K562 (cell line): ENCODE measurements at regions not wholly inside any gene's neighbourhood (a gene's known extent, or its start where the extent isn't known, plus 50 kb on each side); places are given as distances from the start of the nearest gene placed in this dataset.

Source experiments
- ATAC-seq: fragments of 200-7000 bp; cut with Tn5 transposase; 3 replicates; pipeline ENCODE4 v1.9.1; 2020; ENCODE audit warnings: moderate library complexity
- BruUV-seq: library from RNA; stranded (reverse); fragments of 400-500 nt; replicated peaks from 2 replicates; lab custom pipeline; 2021; lab: Mats Ljungman, UMichigan
- CTCF ChIA-PET: fragments of 300-600 bp; formaldehyde crosslinking; extraction: SDS; loops from one replicate; lab custom pipeline; 2021; ENCODE audit warnings: low intra/inter-chr PET ratio; lab: Yijun Ruan, JAX
- POLR2A ChIA-PET: fragments of 300-600, 350-650 bp; sonication (Branson Sonifier 250); formaldehyde crosslinking; extraction: SDS; loops from one replicate; lab custom pipeline; 2021; ENCODE audit warnings: antibody characterized with exemption, inconsistent platforms; lab: Yijun Ruan, JAX
- DNase-seq, 4 experiments: peaks; one replicate each; pipeline versions ENCODE4 v3.0.0 to v3.0.0-alpha.2; 2011 to 2018; ENCODE audit warnings: low spot score in 3 of 4, mixed read lengths in 3 of 4; ENCODE audit errors: extremely low read depth in 1 of 4
- FAIRE-seq: peaks from 2 replicates; lab custom pipeline; 2011; peaks lifted over from hg19 to GRCh38; lab: Jason Lieb, UNC
- H2AFZ ChIP-seq: 2 replicates; pipeline ENCODE4 v1.6.0; 2011; ENCODE audit warnings: low read depth, low read length, control low read depth, inconsistent platforms
- H3K27ac ChIP-seq: fragments of 200-600 bp; 3 replicates; pipeline ENCODE4 v1.8.0; 2011; ENCODE audit warnings: low read depth, mild to moderate bottlenecking, control low read depth, inconsistent platforms, low read length, moderate library complexity, mixed read lengths; ENCODE audit errors: extremely low read depth
- H3K27me3 ChIP-seq, 2 experiments: fragments of 300-600 bp in 1 of 2; 2 replicates in 1 of 2; 3 replicates in 1 of 2; pipeline versions ENCODE4 v1.6.0 to v1.8.0; 2011; ENCODE audit warnings: inconsistent platforms in 2 of 2, low read length in 2 of 2, mild to moderate bottlenecking in 1 of 2, mixed read lengths in 1 of 2, moderate library complexity in 1 of 2; ENCODE audit not compliant: control insufficient read depth in 2 of 2, insufficient read depth in 2 of 2
- H3K36me3 ChIP-seq: fragments of 300-600 bp; 3 replicates; pipeline ENCODE4 v1.8.0; 2011; ENCODE audit warnings: mild to moderate bottlenecking, low read length, inconsistent platforms; ENCODE audit not compliant: control insufficient read depth, insufficient read depth
- H3K4me1 ChIP-seq, 2 experiments: fragments of 200-600 bp in 1 of 2; replicated peaks in 1 of 2; 2 replicates in 1 of 2; 3 replicates in 1 of 2; pipeline versions ENCODE4 v1.5.1 to v1.8.0; 2011; ENCODE audit warnings: inconsistent platforms in 2 of 2, low read length in 2 of 2, mild to moderate bottlenecking in 1 of 2, mixed read lengths in 1 of 2, moderate library complexity in 1 of 2; ENCODE audit not compliant: control insufficient read depth in 2 of 2, insufficient read depth in 2 of 2
- H3K4me2 ChIP-seq: 2 replicates; pipeline ENCODE4 v1.6.1; 2011; ENCODE audit warnings: low read length, control low read depth, inconsistent platforms, mixed read lengths; ENCODE audit not compliant: insufficient read depth
- H3K4me3 ChIP-seq: fragments of 200-600 bp; sonication (generic), shearing (Covaris generic); 2 replicates; pipeline ENCODE4 v1.5.1; 2016; ENCODE audit warnings: control low read depth, inconsistent platforms
- H3K79me2 ChIP-seq: fragments of 200-600 bp; 3 replicates; pipeline ENCODE4 v1.8.0; 2011; ENCODE audit warnings: low read length, inconsistent platforms; ENCODE audit not compliant: control insufficient read depth, insufficient read depth
- H3K9ac ChIP-seq, 2 experiments: 2 replicates each; pipeline versions ENCODE4 v1.6.0 to v1.6.1; 2011; ENCODE audit warnings: low read depth in 2 of 2, low read length in 2 of 2, control low read depth in 1 of 2, inconsistent platforms in 1 of 2, mild to moderate bottlenecking in 1 of 2, mixed read lengths in 1 of 2; ENCODE audit not compliant: insufficient read depth in 1 of 2
- H3K9me1 ChIP-seq: one replicate; pipeline ENCODE4 v1.6.0; 2011; ENCODE audit warnings: inconsistent platforms, mild to moderate bottlenecking, low read length, moderate library complexity; ENCODE audit not compliant: control insufficient read depth, insufficient read depth
- H3K9me3 ChIP-seq: replicated peaks from 2 replicates; pipeline ENCODE4 v1.5.1; 2011; ENCODE audit warnings: low read depth, low read length, inconsistent platforms; ENCODE audit not compliant: control insufficient read depth, insufficient read depth
- H4K20me1 ChIP-seq: replicated peaks from 2 replicates; pipeline ENCODE4 v1.6.1; 2011; ENCODE audit warnings: low read length, inconsistent platforms, mixed read lengths; ENCODE audit not compliant: control insufficient read depth, insufficient read depth
- ASH1L ChIP-seq: fragments of 450-650 bp; IDR thresholded peaks from 2 replicates; pipeline ENCODE4 v1.6.1; 2018; ENCODE audit warnings: borderline replicate concordance, mild to moderate bottlenecking, low read depth; ENCODE audit not compliant: partially characterized antibody
- CEBPG ChIP-seq, 3 experiments: fragments of 200-800 bp in 1 of 3; sonication (Bioruptor generic) in 1 of 3; sonication (generic) in 1 of 3; formaldehyde crosslinking in 1 of 3; IDR thresholded peaks in 2 of 3; conservative IDR thresholded peaks in 1 of 3; 2 replicates each; pipeline versions ENCODE4 v1.6.1 to v1.8.0; 2016 to 2022; ENCODE audit warnings: missing compliant biosample characterization in 2 of 3, missing genetic modification characterization in 2 of 3, mild to moderate bottlenecking in 1 of 3, missing genetic modification reagents in 1 of 3
- FOXK1 ChIP-seq: sonication (generic); formaldehyde crosslinking; IDR thresholded peaks from 2 replicates; pipeline ENCODE4 v1.8.0; 2022; ENCODE audit warnings: missing genetic modification reagents, mild to moderate bottlenecking, borderline replicate concordance
- MAFG ChIP-seq: fragments of 450-650 bp; conservative IDR thresholded peaks from 2 replicates; pipeline ENCODE4 v1.6.1; 2016; ENCODE audit warnings: missing genetic modification characterization, missing compliant biosample characterization
- MXI1 ChIP-seq: IDR thresholded peaks from 2 replicates; pipeline ENCODE4 v1.6.1; 2011; ENCODE audit warnings: low read depth, mild to moderate bottlenecking, improper control_type of control experiment, low read length
- SRSF9 ChIP-seq: fragments of 200-400 bp; formaldehyde crosslinking; IDR thresholded peaks from 2 replicates; pipeline ENCODE4 v1.6.1; 2017; ENCODE audit warnings: low read depth, low read length, borderline replicate concordance
- TFAM ChIP-seq: fragments of 250-450 bp; sonication (Bioruptor Pico); conservative IDR thresholded peaks from 2 replicates; pipeline ENCODE4 v1.5.0; 2021; ENCODE audit warnings: mild to moderate bottlenecking, moderate library complexity
- ZBTB43 ChIP-seq: sonication (generic); formaldehyde crosslinking; IDR thresholded peaks from 2 replicates; pipeline ENCODE4 v1.8.0; 2023; ENCODE audit warnings: mild to moderate bottlenecking, missing genetic modification reagents
- ZSCAN32 ChIP-seq: fragments of 450-650 bp; formaldehyde crosslinking; IDR thresholded peaks from 2 replicates; pipeline ENCODE4 v1.4.0; 2020; ENCODE audit warnings: mild to moderate bottlenecking, moderate library complexity
- WGBS: fragments of 100-300 bp; shearing (Covaris generic); methylation state at CpG from one replicate; pipeline ENCODE4 v1.1.6; 2016; ENCODE audit warnings: low coverage, mixed read lengths; ENCODE audit not compliant: insufficient coverage; ENCODE audit errors: missing lambda C conversion rate; 5-methylcytosine and 5-hydroxymethylcytosine counted together
- in situ Hi-C: fragments of 300-500 bp; cut with MboI; formaldehyde crosslinking; loops from 4 replicates; pipeline ENCODE4 v1.15.0; 2018; ENCODE audit warnings: inconsistent platforms, mixed read lengths
- intact Hi-C: fragments of 100-400 bp; cut with micrococcal nuclease; formaldehyde crosslinking; loops from 2 replicates; pipeline ENCODE4 v1.14.2; 2022
- TF ChIP-seq, protein P1 (sequence below): fragments of 450-650 bp; formaldehyde crosslinking; IDR thresholded peaks from 2 replicates; pipeline ENCODE4 v1.4.0; 2020; ENCODE audit warnings: mild to moderate bottlenecking, mixed read lengths

DNA sequence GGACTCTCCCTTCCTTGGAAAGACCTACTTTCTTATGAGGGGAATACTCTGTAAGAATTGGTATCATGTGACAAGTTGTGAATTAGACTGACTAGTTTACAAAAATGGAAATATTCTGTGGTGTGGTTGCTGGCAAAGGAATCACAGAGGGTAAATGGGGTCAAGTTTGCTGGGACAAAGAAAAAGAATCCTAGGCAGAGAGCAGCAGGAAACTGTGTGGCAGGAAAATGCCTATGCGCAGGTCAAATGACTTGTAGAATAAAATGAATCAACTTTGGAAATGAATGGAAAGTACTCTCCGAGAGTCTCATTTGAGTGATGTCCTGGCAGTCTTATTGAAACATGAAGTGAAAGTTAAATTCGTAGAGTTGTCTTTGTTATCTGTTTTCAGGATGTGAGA lies 1250.7 kb downstream of the UQCRFS1 start:
- H3K9me3 ChIP-seq = no peaks in the 10 kb centered on the region
- no peaks in the 10 kb centered on the region for H3K4me1 ChIP-seq
- BruUV-seq = no TSS peak
- ATAC-seq (no peak), FAIRE-seq (no peak), DNase-seq (no peak)
- no peak overlapping the region for H3K4me2 ChIP-seq
- H3K9me1 ChIP-seq = no peaks in the 10 kb centered on the region
- POLR2A ChIA-PET = no interaction called here
- H3K9ac ChIP-seq = no peak overlapping the region
- no peaks in the 10 kb centered on the region for H3K79me2 ChIP-seq
- no peak overlapping the region for H3K4me3 ChIP-seq
- no peaks in the 10 kb centered on the region for H4K20me1 ChIP-seq
- CTCF ChIA-PET = no interaction called here
- no peaks in the 10 kb centered on the region for H3K27me3 ChIP-seq
- in situ Hi-C loops = no loop called here
- intact Hi-C loops = no loop called here
- TF ChIP-seq FOXK1 (CRISPR knock-in tag) (no peak), CEBPG (CRISPR knock-in tag; IDR thresholded peaks at IDR 0.05) (no peak), CEBPG (tag; conservative IDR thresholded peaks at IDR 0.05 in 1 of 2, IDR thresholded peaks at IDR 0.05 in 1 of 2) (no peak), MAFG (tag) (no peak), SRSF9 (no peak), ZSCAN32 (CRISPR knock-in tag) (no peak), MXI1 (no peak), TFAM (no peak), ASH1L (no peak), ZBTB43 (CRISPR knock-in tag) (no peak)
- TF ChIP-seq, protein P1, sequence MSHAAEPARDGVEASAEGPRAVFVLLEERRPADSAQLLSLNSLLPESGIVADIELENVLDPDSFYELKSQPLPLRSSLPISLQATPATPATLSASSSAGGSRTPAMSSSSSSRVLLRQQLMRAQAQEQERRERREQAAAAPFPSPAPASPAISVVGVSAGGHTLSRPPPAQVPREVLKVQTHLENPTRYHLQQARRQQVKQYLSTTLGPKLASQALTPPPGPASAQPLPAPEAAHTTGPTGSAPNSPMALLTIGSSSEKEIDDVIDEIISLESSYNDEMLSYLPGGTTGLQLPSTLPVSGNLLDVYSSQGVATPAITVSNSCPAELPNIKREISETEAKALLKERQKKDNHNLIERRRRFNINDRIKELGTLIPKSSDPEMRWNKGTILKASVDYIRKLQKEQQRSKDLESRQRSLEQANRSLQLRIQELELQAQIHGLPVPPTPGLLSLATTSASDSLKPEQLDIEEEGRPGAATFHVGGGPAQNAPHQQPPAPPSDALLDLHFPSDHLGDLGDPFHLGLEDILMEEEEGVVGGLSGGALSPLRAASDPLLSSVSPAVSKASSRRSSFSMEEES (CRISPR knock-in tag) = no peak
- no peaks in the 10 kb centered on the region for H3K36me3 ChIP-seq
- no peak overlapping the region for H2AFZ ChIP-seq
- 0% methylated on average over 3 of the region's 3 CpGs for WGBS
- H3K27ac ChIP-seq = no peak overlapping the region
